OCI-LY1 (cell line): ENCODE measurements at regions not wholly inside any gene's neighbourhood (a gene's known extent, or its start where the extent isn't known, plus 50 kb on each side); places are given as distances from the start of the nearest gene placed in this dataset.
A peak's percentile ranks its signal among the peaks of the same experiment; 100 is the strongest.

Source experiments
- H2AFZ ChIP-seq: fragments of 200-600 bp; sonication (generic), shearing (Covaris generic); 2 replicates; pipeline ENCODE4 v1.6.0; 2014; ENCODE audit warnings: antibody characterized with exemption, mild to moderate bottlenecking, low read length
- H3F3A ChIP-seq: fragments of 200-600 bp; sonication (generic), shearing (Covaris generic); 2 replicates; pipeline ENCODE4 v1.6.0; 2014; ENCODE audit warnings: mild to moderate bottlenecking, antibody characterized with exemption, low read length, moderate library complexity; ENCODE audit not compliant: insufficient read depth
- H3K27ac ChIP-seq: fragments of 200-600 bp; sonication (generic); 2 replicates; pipeline ENCODE4 v1.5.1; 2014; ENCODE audit warnings: low read length, mixed run types, mild to moderate bottlenecking, low read depth; ENCODE audit not compliant: poor library complexity, severe bottlenecking
- H3K27me3 ChIP-seq: fragments of 200-600 bp; sonication (generic); 2 replicates; pipeline ENCODE4 v1.6.0; 2014; ENCODE audit warnings: antibody characterized with exemption, mild to moderate bottlenecking, low read length, moderate library complexity; ENCODE audit not compliant: insufficient read depth
- H3K36me3 ChIP-seq: fragments of 200-600 bp; sonication (generic); 2 replicates; pipeline ENCODE4 v1.6.1; 2014; ENCODE audit warnings: mild to moderate bottlenecking, antibody characterized with exemption, low read length, moderate library complexity, mixed read lengths; ENCODE audit not compliant: insufficient read depth
- H3K4me1 ChIP-seq: fragments of 200-600 bp; sonication (generic); 2 replicates; pipeline ENCODE4 v1.5.1; 2014; ENCODE audit warnings: mild to moderate bottlenecking, low read length, moderate library complexity; ENCODE audit not compliant: insufficient read depth, severe bottlenecking
- H3K4me2 ChIP-seq: fragments of 200-600 bp; sonication (generic), shearing (Covaris generic); 2 replicates; pipeline ENCODE4 v1.6.1; 2014; ENCODE audit warnings: low read length
- H3K4me3 ChIP-seq: fragments of 200-600 bp; sonication (generic); 2 replicates; pipeline ENCODE4 v1.5.1; 2014; ENCODE audit warnings: low read length, low read depth, mild to moderate bottlenecking, mixed read lengths; ENCODE audit not compliant: poor library complexity, severe bottlenecking
- H3K79me2 ChIP-seq: fragments of 200-600 bp; shearing (Covaris generic); 2 replicates; pipeline ENCODE4 v1.6.1; 2016; ENCODE audit warnings: mixed run types, low read length, mixed read lengths; ENCODE audit not compliant: insufficient read depth
- H3K9ac ChIP-seq: fragments of 200-600 bp; sonication (generic), shearing (Covaris generic); 2 replicates; pipeline ENCODE4 v1.6.1; 2014; ENCODE audit warnings: mild to moderate bottlenecking, low read length, mixed read lengths
- H3K9me2 ChIP-seq: fragments of 200-600 bp; sonication (generic), shearing (Covaris generic); 2 replicates; pipeline ENCODE4 v1.6.1; 2014; ENCODE audit warnings: low read depth, mild to moderate bottlenecking, low read length, mixed read lengths
- H3K9me3 ChIP-seq: fragments of 200-600 bp; shearing (Covaris generic); 2 replicates; pipeline ENCODE4 v1.6.1; 2014; ENCODE audit warnings: low read length, mixed read lengths
- H4K20me1 ChIP-seq: fragments of 200-600 bp; sonication (generic), shearing (Covaris generic); 2 replicates; pipeline ENCODE4 v1.6.0; 2016; ENCODE audit warnings: mild to moderate bottlenecking, low read length; ENCODE audit not compliant: insufficient read depth
- CTCF ChIP-seq: fragments of 200-600 bp; sonication (generic), shearing (Covaris generic); IDR thresholded peaks from 2 replicates; pipeline ENCODE4 v1.5.1; 2017; ENCODE audit warnings: mild to moderate bottlenecking, antibody characterized with exemption, low read length, moderate library complexity, mixed read lengths
- EZH2 ChIP-seq: fragments of 200-600 bp; sonication (generic), shearing (Covaris generic); IDR thresholded peaks from 2 replicates; pipeline ENCODE4 v1.8.0; 2017; ENCODE audit warnings: borderline replicate concordance, mixed run types, mild to moderate bottlenecking, antibody characterized with exemption, low read length, moderate library complexity, mixed read lengths

- Histone ChIP-seq H3K27ac (no peak overlapping the region), H2AFZ (no peak overlapping the region), H3K9ac (no peak overlapping the region), H3K9me2 (no peaks in the 10 kb centered on the region), H3K4me2 (no peak overlapping the region), H3K4me3 (no peak overlapping the region), H3K9me3 (no peaks in the 10 kb centered on the region), H3K79me2 (no peaks in the 10 kb centered on the region), H4K20me1 (no peaks in the 10 kb centered on the region), H3K36me3 (no peaks in the 10 kb centered on the region), H3F3A (no peaks in the 10 kb centered on the region), H3K27me3 (no peaks in the 10 kb centered on the region), H3K4me1 (peaks cover 24% of the 10 kb centered on the region)
- TF ChIP-seq EZH2 = no peak
- TF ChIP-seq CTCF = no peak
These were observed 131.4 kb downstream of the TMCO5A start for GRCh38 chr15:38065721-38066345.

GRCh38 chr15:38066612-38067011, 132.2 kb downstream of the TMCO5A start:
- H3K4me1 ChIP-seq = peaks cover 31% of the 10 kb centered on the region
- no peak overlapping the region for H3K9ac ChIP-seq
- no peak overlapping the region for H2AFZ ChIP-seq
- no peak overlapping the region for H3K4me2 ChIP-seq
- no peaks in the 10 kb centered on the region for H3K79me2 ChIP-seq
- no peaks in the 10 kb centered on the region for H3K9me3 ChIP-seq
- H3F3A ChIP-seq = no peaks in the 10 kb centered on the region
- H4K20me1 ChIP-seq = no peaks in the 10 kb centered on the region
- H3K9me2 ChIP-seq = no peaks in the 10 kb centered on the region
- no peaks in the 10 kb centered on the region for H3K27me3 ChIP-seq
- TF ChIP-seq CTCF = no peak
- TF ChIP-seq EZH2 = no peak
- H3K4me3 ChIP-seq = no peak overlapping the region
- H3K27ac ChIP-seq = no peak overlapping the region
- no peaks in the 10 kb centered on the region for H3K36me3 ChIP-seq

GRCh38 chr15:38068626-38069391, 134.4 kb downstream of the TMCO5A start:
- Histone ChIP-seq H3K9me2 (no peaks in the 10 kb centered on the region), H3K4me1 (peaks cover 52% of the 10 kb centered on the region), H3F3A (no peaks in the 10 kb centered on the region), H3K27me3 (no peaks in the 10 kb centered on the region), H3K27ac (peak overlapping the region; percentile 14), H3K9me3 (no peaks in the 10 kb centered on the region), H3K36me3 (no peaks in the 10 kb centered on the region), H2AFZ (no peak overlapping the region), H3K9ac (peak overlapping the region; percentile 15; the same call in 1 of the 2 replicates), H4K20me1 (no peaks in the 10 kb centered on the region), H3K79me2 (no peaks in the 10 kb centered on the region), H3K4me3 (peak overlapping the region; percentile 26), H3K4me2 (peak overlapping the region; percentile 54)
- TF ChIP-seq EZH2 (no peak), CTCF (no peak)
